ENCODE measurements at regions not wholly inside any gene's neighbourhood (a gene's known extent, or its start where the extent isn't known, plus 50 kb on each side); places are given as distances from the start of the nearest gene placed in this dataset.

DNA sequence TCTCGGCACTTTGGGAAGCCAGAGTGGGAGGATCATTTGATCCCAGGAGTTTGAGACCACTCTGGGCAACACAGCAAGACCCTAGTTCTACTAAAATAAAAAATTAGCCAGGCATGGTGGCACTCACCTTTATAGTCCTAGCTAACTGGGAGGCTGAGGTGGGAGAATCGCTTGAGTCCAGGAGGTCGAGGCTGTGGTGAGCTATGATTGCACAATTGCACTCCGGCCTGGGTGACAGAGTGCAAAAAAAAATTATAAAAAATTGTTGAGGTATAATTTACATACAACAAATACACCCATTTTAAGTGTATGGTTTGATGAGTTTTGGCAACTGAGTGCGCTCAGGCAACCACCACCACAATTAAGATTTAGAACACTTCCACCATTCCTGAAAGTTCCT is 108.5 kb upstream of the GADD45A start:
- no peak overlapping the region for H4K5ac ChIP-seq (ENCODE audit: insufficient read length, low read depth, low read length)
- no peak overlapping the region for H3K4ac ChIP-seq (ENCODE audit: low read depth, low read length)
- no peaks in the 10 kb centered on the region; the same call in 1 of the 2 replicates for H3K79me2 ChIP-seq (ENCODE audit: insufficient read depth, low read length)
- Mint-ChIP-seq H3K4me3 (no peak overlapping the region), H3K4me1 (peaks cover 11 to 12% of the 10 kb centered on the region in 2 experiments), H3K27me3 (ENCODE audit: low read depth) (peaks cover under 1% of the 10 kb centered on the region; the same call in 1 of the 2 replicates), H3K9me3 (no peaks in the 10 kb centered on the region), H3K36me3 (ENCODE audit: insufficient read depth in 1 of 3, low read depth in 3 of 3) (no peaks in the 10 kb centered on the region; a peak in 1 of 7 replicates), H3K27ac (no peak overlapping the region)
- H2BK15ac ChIP-seq (ENCODE audit: low read depth, low read length): no peak overlapping the region
- TF ChIP-seq, protein P1, sequence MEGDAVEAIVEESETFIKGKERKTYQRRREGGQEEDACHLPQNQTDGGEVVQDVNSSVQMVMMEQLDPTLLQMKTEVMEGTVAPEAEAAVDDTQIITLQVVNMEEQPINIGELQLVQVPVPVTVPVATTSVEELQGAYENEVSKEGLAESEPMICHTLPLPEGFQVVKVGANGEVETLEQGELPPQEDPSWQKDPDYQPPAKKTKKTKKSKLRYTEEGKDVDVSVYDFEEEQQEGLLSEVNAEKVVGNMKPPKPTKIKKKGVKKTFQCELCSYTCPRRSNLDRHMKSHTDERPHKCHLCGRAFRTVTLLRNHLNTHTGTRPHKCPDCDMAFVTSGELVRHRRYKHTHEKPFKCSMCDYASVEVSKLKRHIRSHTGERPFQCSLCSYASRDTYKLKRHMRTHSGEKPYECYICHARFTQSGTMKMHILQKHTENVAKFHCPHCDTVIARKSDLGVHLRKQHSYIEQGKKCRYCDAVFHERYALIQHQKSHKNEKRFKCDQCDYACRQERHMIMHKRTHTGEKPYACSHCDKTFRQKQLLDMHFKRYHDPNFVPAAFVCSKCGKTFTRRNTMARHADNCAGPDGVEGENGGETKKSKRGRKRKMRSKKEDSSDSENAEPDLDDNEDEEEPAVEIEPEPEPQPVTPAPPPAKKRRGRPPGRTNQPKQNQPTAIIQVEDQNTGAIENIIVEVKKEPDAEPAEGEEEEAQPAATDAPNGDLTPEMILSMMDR (conservative IDR thresholded peaks at IDR 0.05): no peak
- no peak overlapping the region for H3K27ac ChIP-seq (ENCODE audit: insufficient read length, low read depth, low read length)
- no peak overlapping the region for H2BK20ac ChIP-seq (ENCODE audit: low read depth, low read length, poor library complexity, severe bottlenecking)
- no peak overlapping the region for H3K9ac ChIP-seq (ENCODE audit: extremely low read depth, insufficient read length, low read length)
- H3K18ac ChIP-seq (ENCODE audit: insufficient read length, low read depth, low read length): no peak overlapping the region
- no peaks in the 10 kb centered on the region for H3K23me2 ChIP-seq (ENCODE audit: insufficient read length, low read depth, low read length, poor library complexity, severe bottlenecking)
- no CpG with 5 or more reads among the region's 5 CpGs for WGBS (ENCODE audit: extremely low coverage, insufficient read length, low lambda C conversion rate)
- H3K27me3 ChIP-seq (ENCODE audit: insufficient read depth, low read length): no peaks in the 10 kb centered on the region
- no peak overlapping the region for H2BK12ac ChIP-seq (ENCODE audit: insufficient read length, low read depth, low read length)
- H2BK120ac ChIP-seq (ENCODE audit: low read depth, low read length, poor library complexity, severe bottlenecking): no peak overlapping the region
- H4K20me1 ChIP-seq (ENCODE audit: control insufficient read depth, insufficient read depth, insufficient read length): no peaks in the 10 kb centered on the region
- no peak overlapping the region for H4K91ac ChIP-seq (ENCODE audit: insufficient read length, low read depth, low read length)
- H2AFZ ChIP-seq (ENCODE audit: low read length): no peak overlapping the region
- H3K9me3 ChIP-seq (ENCODE audit: control insufficient read depth, low read depth, low read length): no peaks in the 10 kb centered on the region
- no peaks in the 10 kb centered on the region for H3K79me1 ChIP-seq (ENCODE audit: insufficient read depth, low read depth, low read length, poor library complexity, severe bottlenecking)
- no peak overlapping the region for H4K8ac ChIP-seq (replicated peaks; ENCODE audit: insufficient read length, low read depth, low read length)
- H2BK5ac ChIP-seq (ENCODE audit: insufficient read length, low read length): no peak overlapping the region
- H3K4me2 ChIP-seq (ENCODE audit: insufficient read depth, insufficient read length, low read length): no peak overlapping the region
- DNase-seq: no peak
- H3T11ph ChIP-seq (ENCODE audit: low read length): no peak overlapping the region
- H3K23ac ChIP-seq (ENCODE audit: insufficient read length, low read depth, low read length): no peak overlapping the region
- H3K4me1 ChIP-seq (ENCODE audit: insufficient read depth, low read length): no peaks in the 10 kb centered on the region
- no peak overlapping the region for H2AK5ac ChIP-seq (ENCODE audit: insufficient read length, low read length)
- H3K14ac ChIP-seq (ENCODE audit: insufficient read depth, low read length): no peak overlapping the region
- no peak overlapping the region for H3K56ac ChIP-seq (ENCODE audit: insufficient read length, low read depth, low read length)

All from H9 (cell line).